Effector CD4-positive, alpha-beta T cell (primary cell): ENCODE measurements at regions not wholly inside any gene's neighbourhood (a gene's known extent, or its start where the extent isn't known, plus 50 kb on each side); places are given as distances from the start of the nearest gene placed in this dataset.

Source experiments
- DNase-seq: peaks from one replicate; pipeline ENCODE4 v3.0.0-alpha.2; 2020

- DNase-seq, result no peak
Measured at GRCh38 chr5:165258197-165258771, 1752.9 kb downstream of the MAT2B start.

DNA sequence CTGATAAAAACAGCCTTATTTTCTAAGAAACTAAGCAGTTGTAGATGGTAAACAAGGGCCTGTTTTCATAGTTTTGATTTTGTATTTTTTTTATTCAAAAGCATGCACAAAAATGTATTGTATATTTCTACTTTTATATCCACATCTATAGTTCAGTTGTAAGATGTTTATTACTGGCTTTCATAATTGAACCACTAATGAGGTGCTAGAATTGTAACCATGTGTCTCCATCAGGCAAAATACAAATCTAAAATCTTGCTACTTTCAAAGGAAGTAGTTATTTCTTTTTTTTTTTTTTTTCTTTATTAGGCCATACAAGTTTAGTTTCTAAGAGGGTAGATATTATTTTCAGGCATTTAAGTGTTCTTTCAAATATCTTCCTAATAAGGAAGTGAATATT lies 1755.0 kb downstream of the MAT2B start:
- DNase-seq, result no peak

DNA sequence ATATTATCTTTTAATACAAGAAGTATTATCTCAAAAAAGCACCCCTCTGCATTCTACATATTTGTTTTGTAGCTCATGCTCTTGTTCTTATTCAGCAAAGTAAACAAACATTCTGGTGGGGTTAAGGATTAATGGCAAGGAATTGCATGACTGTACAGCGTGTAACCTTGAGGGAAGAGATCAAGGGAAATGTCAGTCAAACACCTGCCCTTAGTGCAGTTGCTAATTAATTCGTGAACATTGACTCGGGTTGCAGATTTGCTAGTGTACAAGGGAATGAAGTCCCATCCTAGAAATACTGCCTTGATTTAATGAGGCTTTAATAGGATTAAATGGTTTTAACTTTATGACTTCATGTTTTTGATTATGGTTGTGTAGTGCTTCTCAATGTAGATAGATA lies 1758.1 kb downstream of the MAT2B start:
- DNase-seq, result no peak

- DNase-seq, result no peak
Measured at GRCh38 chr5:165266939-165267338, 1761.5 kb downstream of the MAT2B start.

DNA sequence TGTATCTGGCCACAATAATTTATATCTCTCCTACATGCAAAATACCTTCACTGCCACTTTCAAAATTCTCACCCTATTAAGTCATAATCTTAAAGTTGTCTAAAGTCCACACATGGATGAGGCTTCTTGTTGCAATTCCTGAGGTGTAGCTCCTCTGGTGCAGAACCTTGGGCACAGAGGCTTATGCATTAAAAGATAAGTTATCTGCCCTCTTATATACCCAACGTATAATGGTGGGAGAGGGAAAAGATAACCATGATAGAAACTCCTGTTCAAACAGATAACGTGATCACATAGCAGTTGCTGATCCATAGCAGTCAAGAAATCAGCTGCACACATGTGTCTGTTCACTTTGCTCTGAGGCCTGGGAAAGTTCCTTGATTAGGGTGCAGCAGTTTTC lies 1767.0 kb downstream of the MAT2B start:
- no peak for DNase-seq

DNA sequence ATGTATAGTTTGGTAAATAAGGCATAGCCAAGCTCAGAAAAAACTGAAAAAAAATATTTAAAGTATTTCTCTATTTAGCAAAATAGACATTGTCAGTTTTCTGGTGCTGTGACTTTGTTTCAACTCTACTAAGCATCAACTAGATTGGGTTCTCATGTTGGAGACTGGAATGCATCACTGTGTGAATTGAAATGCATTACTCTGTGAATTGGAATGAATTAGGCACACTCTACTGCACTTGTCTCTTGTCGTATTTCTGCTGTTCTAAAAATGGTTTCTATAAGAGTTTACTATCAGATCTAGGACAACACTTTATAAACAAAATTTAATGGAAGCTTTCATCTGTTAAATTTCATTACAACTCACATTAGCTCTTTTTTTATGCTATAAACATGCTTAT lies 1772.2 kb downstream of the MAT2B start:
- no peak for DNase-seq

GRCh38 chr5:165282491-165282890 lies 1777.1 kb downstream of the MAT2B start:
- no peak for DNase-seq

DNA sequence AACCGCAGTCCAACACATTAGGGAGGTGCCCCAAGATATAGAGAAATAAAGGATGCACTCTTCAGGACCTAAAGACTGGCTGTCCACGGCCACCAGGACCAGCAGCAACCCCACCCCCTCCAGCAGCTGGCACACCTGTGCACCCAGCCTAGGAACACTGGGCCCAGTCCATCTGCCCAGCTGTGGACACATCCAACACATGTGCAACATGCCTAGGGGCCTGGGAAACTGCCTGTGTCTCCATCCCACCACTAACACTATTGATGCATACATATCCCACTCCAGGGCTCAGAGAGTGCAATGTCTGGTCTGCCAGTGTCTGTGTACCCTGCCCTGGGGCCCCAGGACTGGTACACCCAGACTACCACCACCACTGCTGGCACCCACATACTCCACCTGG lies 1781.3 kb downstream of the MAT2B start:
- no peak for DNase-seq

GRCh38 chr5:165290535-165290934 lies 1785.1 kb downstream of the MAT2B start:
- no peak for DNase-seq

DNA sequence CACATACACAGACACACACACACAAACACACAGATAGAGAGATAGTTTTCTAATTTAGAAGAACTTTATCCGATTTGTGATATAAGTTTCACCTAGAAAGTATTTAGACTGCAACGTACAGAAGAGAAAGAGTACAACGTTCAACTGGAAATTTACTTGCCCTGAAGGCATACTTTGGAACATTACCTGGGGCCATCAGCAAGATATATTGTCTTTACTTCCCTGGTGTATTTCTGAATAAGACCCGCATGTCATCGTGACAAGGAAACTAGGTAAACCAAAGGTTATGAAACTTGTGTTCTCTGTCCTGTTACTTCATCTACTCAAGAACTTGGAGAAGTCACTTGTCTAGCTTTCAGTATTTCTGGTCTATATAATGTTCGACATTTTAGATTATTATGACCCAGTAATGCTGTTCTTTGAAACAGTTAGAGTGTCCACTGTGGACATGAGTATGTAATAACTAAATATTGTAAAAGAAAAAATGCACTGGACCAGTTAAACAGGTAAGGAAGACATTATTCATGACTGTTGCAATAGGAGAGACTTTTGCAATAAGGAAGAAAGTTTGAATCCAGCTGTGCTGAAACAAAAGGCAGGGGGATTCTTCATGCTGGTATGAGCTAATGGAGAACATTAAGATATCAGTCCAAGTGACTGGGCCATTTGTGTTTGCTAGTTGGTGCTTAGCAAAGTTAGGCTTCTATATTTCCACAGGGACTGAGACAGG lies 1791.1 kb downstream of the MAT2B start:
- DNase-seq, result no peak

GRCh38 chr5:165304193-165304827 lies 1798.9 kb downstream of the MAT2B start:
- DNase-seq, result no peak

DNA sequence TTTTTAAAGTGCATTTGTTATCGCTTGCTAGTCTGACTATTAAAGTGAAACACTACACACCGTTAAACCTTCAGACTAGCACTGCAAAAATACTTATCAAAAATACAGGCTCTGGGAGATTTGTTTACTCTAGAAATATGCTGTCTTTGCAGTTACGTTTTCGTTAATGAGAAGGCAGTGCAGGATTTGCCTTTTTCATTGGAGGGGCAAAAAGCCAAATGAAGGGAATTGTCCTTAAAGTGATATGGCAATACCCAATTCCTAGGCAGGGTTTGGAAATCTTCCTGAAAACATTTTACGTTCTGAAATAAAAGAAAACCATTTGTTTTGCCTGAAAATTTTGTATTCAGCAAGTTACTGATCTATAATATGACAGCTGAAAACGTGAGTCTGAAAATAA lies 1800.2 kb downstream of the MAT2B start:
- DNase-seq, result no peak

GRCh38 chr5:165309446-165309845 lies 1804.0 kb downstream of the MAT2B start:
- DNase-seq, result no peak

- no peak for DNase-seq
Measured at GRCh38 chr5:165310031-165310430, 1804.6 kb downstream of the MAT2B start.

GRCh38 chr5:165321912-165322311 lies 1816.5 kb downstream of the MAT2B start:
- no peak for DNase-seq

DNA sequence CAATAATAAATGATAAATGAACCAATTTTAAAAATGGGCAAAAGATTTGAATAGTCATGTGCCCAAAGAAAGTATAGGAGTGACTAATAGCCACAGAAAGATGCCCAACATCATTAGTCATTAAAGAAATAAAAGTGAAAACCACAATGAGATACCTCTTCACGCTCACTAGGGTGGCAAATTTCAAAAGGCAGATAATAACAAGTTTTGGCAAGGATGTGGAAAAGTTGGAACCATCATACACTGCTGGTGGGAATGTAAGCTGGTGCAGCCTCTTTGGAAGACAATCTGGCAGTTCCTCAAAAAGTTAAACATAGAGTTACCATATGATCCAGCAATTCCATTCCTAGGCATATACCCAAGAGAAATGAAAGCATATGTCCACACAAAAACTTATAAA lies 1819.8 kb downstream of the MAT2B start:
- DNase-seq, result no peak

GRCh38 chr5:165327631-165328030 lies 1822.2 kb downstream of the MAT2B start:
- no peak for DNase-seq

DNA sequence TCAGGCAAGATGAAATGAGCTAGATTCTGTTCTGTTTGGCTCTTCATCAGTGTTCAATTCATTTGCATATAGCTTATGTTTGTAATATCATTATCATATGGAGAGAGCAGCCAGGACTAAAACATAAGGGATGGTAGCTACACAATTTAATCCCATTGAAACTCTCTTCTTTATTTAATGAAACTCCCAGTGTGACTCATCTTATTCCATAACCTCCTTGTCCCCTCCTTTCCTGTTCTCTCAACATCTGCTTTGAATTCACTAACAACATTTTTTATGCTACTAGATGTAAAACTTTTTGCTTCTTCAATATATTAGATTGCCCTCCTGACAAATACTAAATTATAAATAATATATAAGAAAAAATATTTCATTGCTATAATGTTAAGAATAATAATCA lies 1823.4 kb downstream of the MAT2B start:
- DNase-seq, result no peak

DNA sequence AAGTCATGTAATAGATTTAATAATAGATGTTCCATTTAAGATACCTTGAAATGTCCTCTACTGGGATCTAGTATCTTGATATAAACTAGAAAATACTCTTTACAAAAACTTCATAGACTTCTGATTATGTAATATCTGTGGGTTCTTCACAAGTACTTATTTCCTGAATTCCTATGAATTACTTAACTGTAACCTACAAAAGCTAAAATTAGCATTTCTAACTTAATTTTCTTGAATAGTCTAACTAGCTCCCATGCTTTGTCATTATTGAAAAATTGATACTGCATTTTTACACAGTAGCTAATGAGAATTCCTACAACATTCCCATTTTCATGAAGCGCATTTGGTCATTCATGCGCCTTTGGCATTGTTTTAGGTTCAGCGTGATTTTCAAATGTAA lies 1828.2 kb downstream of the MAT2B start:
- DNase-seq, result no peak

GRCh38 chr5:165334201-165334600 lies 1828.8 kb downstream of the MAT2B start:
- no peak for DNase-seq

DNA sequence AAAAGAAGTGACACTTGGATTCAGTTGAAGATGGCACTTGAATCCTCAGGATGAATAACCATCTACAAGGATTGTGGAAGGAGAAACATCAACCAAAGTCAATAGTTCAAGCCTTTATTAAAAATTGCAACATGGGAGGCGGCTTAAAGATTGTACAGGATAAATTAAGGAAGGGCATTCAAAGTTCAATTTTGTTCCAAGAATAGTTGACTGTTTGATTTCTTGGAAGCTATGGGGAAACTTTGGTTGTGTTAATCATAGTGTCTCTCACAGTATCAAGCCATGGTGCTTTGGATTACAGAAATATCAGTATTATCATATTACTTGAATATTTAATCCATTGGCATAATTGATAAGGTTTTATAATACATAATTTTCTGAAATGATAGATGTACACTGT lies 1844.3 kb downstream of the MAT2B start:
- no peak for DNase-seq

- no peak for DNase-seq
Measured at GRCh38 chr5:165351342-165351741, 1845.9 kb downstream of the MAT2B start.

DNA sequence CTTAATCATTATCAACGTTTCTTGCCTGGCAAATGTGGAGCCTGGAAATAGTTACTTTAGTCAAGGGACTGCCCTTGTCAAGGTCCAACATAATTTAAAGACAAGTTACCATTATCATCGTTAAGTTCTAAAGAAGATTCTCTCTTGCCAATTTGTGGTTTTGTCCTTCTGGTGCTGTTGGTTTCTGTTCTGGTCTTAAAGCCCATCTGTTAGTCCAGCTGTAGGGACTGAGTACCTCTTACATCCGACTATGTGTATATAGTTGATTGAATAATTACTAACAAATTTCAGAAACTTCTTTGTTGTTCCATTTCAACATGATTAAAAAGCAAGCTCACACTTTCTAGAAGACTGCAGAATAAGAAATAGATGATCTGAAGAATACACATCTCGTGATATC lies 1854.9 kb downstream of the MAT2B start:
- DNase-seq, result no peak

DNA sequence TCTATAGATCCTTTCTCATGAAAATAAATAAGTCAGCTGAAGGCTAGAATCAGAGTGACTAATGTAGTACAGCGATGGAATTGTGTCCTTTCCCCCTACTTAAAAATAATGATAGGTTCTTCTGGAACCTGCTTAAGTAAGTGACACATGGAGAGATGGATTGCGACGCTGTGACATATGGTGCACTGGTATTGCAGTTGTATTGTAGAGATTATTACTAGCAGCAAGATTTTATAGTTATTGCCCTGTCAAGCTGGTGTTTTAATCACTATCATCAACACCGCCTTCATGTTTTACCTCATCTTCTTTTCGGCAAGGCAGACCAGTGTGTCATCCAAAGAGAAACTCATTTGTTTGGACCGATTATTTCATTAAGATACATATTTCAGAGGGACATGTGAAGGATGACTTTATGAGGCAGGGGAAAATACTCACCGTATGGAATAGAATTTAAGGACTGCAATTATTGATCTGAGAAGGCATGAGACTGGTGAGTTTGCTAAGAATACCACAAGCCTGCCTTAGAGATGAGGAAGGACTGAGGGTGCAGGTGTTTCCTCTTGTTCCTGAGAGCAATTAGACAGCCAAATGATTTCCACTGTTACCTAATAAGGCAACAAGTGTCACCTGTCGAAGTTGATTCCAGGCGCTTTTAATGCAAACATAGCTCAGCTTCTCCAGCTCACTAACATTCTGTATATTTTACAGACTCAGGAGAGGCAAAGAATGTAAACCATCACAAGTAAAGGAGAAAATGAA lies 1855.5 kb downstream of the MAT2B start:
- DNase-seq, result no peak
